Middle frontal gyrus (tissue), 1 donor: ENCODE measurements at regions not wholly inside any gene's neighbourhood (a gene's known extent, or its start where the extent isn't known, plus 50 kb on each side); places are given as distances from the start of the nearest gene placed in this dataset.
"Not testable (repeated sequence)": the region's sequence is repeated elsewhere in the genome, so short reads cannot be mapped to it uniquely, and the experiment has no call there.

Source experiments
- DNase-seq: peaks from one replicate; pipeline ENCODE4 v3.0.0-alpha.2; 2015; ENCODE audit warnings: low spot score; ENCODE audit errors: extremely low spot score

- no peak for DNase-seq
Measured at GRCh38 chr2:59752071-59752470, 801.4 kb downstream of the BCL11A start.

GRCh38 chr2:59751214-59751613, 802.2 kb downstream of the BCL11A start:
- DNase-seq = not testable (repeated sequence)

GRCh38 chr2:59746291-59746690, 807.2 kb downstream of the BCL11A start:
- DNase-seq = no peak

GRCh38 chr2:59745085-59745484, 808.4 kb downstream of the BCL11A start:
- DNase-seq = no peak

GRCh38 chr2:59744436-59744835, 809.0 kb downstream of the BCL11A start:
- no peak for DNase-seq

- no peak for DNase-seq
Measured at GRCh38 chr2:59741840-59742239, 811.6 kb downstream of the BCL11A start.

- no peak for DNase-seq
Measured at GRCh38 chr2:59739166-59739565, 814.3 kb downstream of the BCL11A start.

GRCh38 chr2:59737299-59737698, 816.2 kb downstream of the BCL11A start:
- no peak for DNase-seq

GRCh38 chr2:59734743-59735142, 818.7 kb downstream of the BCL11A start:
- no peak for DNase-seq

GRCh38 chr2:59733970-59734369, 819.5 kb downstream of the BCL11A start:
- DNase-seq = no peak

GRCh38 chr2:59733567-59733930, 819.9 kb downstream of the BCL11A start:
- no peak for DNase-seq

- no peak for DNase-seq
Measured at GRCh38 chr2:59732871-59733566, 820.4 kb downstream of the BCL11A start.

- no peak for DNase-seq
Measured at GRCh38 chr2:59727121-59727590, 826.3 kb downstream of the BCL11A start.

- no peak for DNase-seq
Measured at GRCh38 chr2:59726228-59727120, 827.0 kb downstream of the BCL11A start.

GRCh38 chr2:59724746-59725145, 828.7 kb downstream of the BCL11A start:
- no peak for DNase-seq

GRCh38 chr2:59720296-59720866, 833.1 kb downstream of the BCL11A start:
- no peak for DNase-seq

- no peak for DNase-seq
Measured at GRCh38 chr2:59713577-59713976, 839.9 kb downstream of the BCL11A start.

- DNase-seq = no peak
Measured at GRCh38 chr2:59711121-59711520, 842.3 kb downstream of the BCL11A start.

- no peak for DNase-seq
Measured at GRCh38 chr2:59706729-59707128, 846.7 kb downstream of the BCL11A start.

GRCh38 chr2:59703796-59704195, 849.7 kb downstream of the BCL11A start:
- no peak for DNase-seq

- no peak for DNase-seq
Measured at GRCh38 chr2:59702026-59702425, 851.4 kb downstream of the BCL11A start.
